Body of pancreas (tissue), 4 donors: ENCODE measurements at regions not wholly inside any gene's neighbourhood (a gene's known extent, or its start where the extent isn't known, plus 50 kb on each side); places are given as distances from the start of the nearest gene placed in this dataset.

Source experiments
- CTCF ChIP-seq, 7 experiments: fragments of 450-650 bp in 4 of 7; fragments of 200-600 bp in 3 of 7; sonication (generic) in 3 of 7; IDR thresholded peaks; one replicate each; pipeline ENCODE4 v1.5.1; 2016 to 2019; ENCODE audit warnings: antibody characterized with exemption in 7 of 7
- POLR2A ChIP-seq, 3 donors: fragments of 450-650 bp; IDR thresholded peaks; one replicate each; pipeline ENCODE4 v1.6.1; 2016; ENCODE audit warnings: antibody characterized with exemption in 3 of 3, mild to moderate bottlenecking in 2 of 3

GRCh38 chr15:53835309-53835708, 75.8 kb upstream of the WDR72 start:
- TF ChIP-seq CTCF (IDR thresholded peaks at IDR 0.05), result no peak
- no peak for TF ChIP-seq POLR2A (IDR thresholded peaks at IDR 0.05)
